ENCODE measurements at regions not wholly inside any gene's neighbourhood (a gene's known extent, or its start where the extent isn't known, plus 50 kb on each side); places are given as distances from the start of the nearest gene placed in this dataset.
"Not testable (repeated sequence)": the region's sequence is repeated elsewhere in the genome, so short reads cannot be mapped to it uniquely, and the experiment has no call there.

DNA sequence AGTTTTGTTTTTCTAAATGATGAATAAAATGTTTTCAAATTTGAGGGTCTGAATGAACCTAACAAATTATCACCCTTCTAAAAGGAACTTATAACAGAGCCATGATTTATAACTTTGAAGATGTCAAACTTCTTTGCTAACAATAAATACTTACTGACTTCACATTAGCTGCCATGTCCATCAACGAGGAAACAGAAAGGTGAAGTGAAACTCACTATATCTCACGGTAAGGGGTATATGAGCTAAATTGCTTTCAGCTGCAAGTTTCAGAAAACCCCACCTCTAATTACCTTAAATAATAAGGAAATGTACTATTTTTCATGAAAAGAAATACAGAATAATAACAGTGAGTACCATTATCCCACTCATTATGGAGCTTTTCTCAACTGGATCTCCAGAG, 350.8 kb upstream of the NT5C1B start:
- Histone ChIP-seq H3K4me1 (ENCODE audit: control insufficient read depth in 4 of 4, insufficient read depth in 4 of 4, low read length in 3 of 4) (no peaks in the 10 kb centered on the region), H3K4me3 (ENCODE audit: low read depth in 1 of 3, low read length in 3 of 3) (no peak overlapping the region), H3K9me3 (ENCODE audit: control insufficient read depth in 4 of 4, low read length in 3 of 4) (no peaks in the 10 kb centered on the region), H3K27ac (ENCODE audit: low read depth in 1 of 2, low read length in 2 of 2) (no peak overlapping the region), H3K36me3 (ENCODE audit: control insufficient read depth in 4 of 4, insufficient read depth in 3 of 4, low read depth in 1 of 4, low read length in 3 of 4) (no peaks in the 10 kb centered on the region), H3K27me3 (ENCODE audit: control insufficient read depth in 4 of 4, insufficient read depth in 4 of 4, low read length in 3 of 4) (no peaks in the 10 kb centered on the region), H3K9ac (ENCODE audit: low read depth in 1 of 2, low read length in 2 of 2) (no peak overlapping the region)
- WGBS = 89% methylated on average over 2 of the region's 2 CpGs
- no peak for DNase-seq (ENCODE audit: low spot score)
- TF ChIP-seq, protein P1, sequence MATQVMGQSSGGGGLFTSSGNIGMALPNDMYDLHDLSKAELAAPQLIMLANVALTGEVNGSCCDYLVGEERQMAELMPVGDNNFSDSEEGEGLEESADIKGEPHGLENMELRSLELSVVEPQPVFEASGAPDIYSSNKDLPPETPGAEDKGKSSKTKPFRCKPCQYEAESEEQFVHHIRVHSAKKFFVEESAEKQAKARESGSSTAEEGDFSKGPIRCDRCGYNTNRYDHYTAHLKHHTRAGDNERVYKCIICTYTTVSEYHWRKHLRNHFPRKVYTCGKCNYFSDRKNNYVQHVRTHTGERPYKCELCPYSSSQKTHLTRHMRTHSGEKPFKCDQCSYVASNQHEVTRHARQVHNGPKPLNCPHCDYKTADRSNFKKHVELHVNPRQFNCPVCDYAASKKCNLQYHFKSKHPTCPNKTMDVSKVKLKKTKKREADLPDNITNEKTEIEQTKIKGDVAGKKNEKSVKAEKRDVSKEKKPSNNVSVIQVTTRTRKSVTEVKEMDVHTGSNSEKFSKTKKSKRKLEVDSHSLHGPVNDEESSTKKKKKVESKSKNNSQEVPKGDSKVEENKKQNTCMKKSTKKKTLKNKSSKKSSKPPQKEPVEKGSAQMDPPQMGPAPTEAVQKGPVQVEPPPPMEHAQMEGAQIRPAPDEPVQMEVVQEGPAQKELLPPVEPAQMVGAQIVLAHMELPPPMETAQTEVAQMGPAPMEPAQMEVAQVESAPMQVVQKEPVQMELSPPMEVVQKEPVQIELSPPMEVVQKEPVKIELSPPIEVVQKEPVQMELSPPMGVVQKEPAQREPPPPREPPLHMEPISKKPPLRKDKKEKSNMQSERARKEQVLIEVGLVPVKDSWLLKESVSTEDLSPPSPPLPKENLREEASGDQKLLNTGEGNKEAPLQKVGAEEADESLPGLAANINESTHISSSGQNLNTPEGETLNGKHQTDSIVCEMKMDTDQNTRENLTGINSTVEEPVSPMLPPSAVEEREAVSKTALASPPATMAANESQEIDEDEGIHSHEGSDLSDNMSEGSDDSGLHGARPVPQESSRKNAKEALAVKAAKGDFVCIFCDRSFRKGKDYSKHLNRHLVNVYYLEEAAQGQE (IDR thresholded peaks at IDR 0.05) = no peak
- TF ChIP-seq GABPA (IDR thresholded peaks at IDR 0.05 in 1 of 2, conservative IDR thresholded peaks at IDR 0.05 in 1 of 2) (no peak), TAF1 (conservative IDR thresholded peaks at IDR 0.05) (no peak), FOXA2 (IDR thresholded peaks at IDR 0.05) (no peak), EGR1 (IDR thresholded peaks at IDR 0.05; ENCODE audit: low read depth in 2 of 2) (no peak), RAD21 (IDR thresholded peaks at IDR 0.05) (no peak), CTCF (IDR thresholded peaks at IDR 0.05; ENCODE audit: low read depth, low read length, missing input control) (no peak), RXRA (IDR thresholded peaks at IDR 0.05) (no peak), HNF4A (conservative IDR thresholded peaks at IDR 0.05) (no peak), NR2F2 (IDR thresholded peaks at IDR 0.05) (no peak), SP1 (IDR thresholded peaks at IDR 0.05) (no peak), HNF4G (IDR thresholded peaks at IDR 0.05) (no peak), FOXA1 (IDR thresholded peaks at IDR 0.05) (no peak)
- TF ChIP-seq, protein P2, sequence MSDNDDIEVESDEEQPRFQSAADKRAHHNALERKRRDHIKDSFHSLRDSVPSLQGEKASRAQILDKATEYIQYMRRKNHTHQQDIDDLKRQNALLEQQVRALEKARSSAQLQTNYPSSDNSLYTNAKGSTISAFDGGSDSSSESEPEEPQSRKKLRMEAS (IDR thresholded peaks at IDR 0.05) = no peak

DNA sequence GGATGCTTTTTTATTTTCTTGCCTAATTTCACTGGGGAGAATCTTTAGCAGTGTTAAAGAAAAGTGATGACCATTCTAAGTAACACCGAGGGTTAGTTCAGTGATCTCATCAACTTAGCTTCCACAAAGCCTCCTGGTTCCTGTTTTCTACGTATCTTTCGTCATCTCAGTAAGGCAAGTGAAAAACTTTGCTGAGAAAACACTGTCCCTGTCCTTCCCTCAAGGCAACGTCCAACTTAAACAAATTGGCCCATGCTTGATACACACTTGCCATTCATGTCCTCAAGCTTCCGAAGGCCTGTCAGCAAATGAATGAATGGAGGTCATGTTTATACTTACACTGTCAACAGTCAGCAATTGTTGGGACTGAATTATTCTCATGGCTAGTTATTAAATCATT, 350.4 kb upstream of the NT5C1B start:
- WGBS = 74% methylated on average over 4 of the region's 5 CpGs
- H3K9ac ChIP-seq (ENCODE audit: low read depth in 1 of 2, low read length in 2 of 2); DNase-seq (ENCODE audit: low spot score): not testable (repeated sequence)

DNA sequence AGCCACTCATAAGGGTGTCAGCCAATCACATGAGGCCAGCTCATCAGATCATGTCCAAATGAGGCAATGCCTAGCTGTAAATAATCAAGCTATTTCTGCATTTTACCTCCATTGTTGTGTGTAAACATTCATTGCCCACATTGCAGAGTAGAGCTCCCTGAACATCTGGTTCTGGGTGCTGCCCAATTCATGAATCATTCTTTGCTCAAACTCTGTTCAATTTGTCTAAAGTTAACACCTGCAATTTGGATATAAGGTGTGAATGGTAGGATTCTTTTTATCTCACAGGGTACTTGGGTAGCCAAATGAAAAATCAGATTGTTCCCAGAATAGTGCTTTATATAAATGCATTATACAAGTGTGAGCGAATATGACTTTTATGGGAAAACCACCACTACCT, 345.5 kb upstream of the NT5C1B start:
- no peak overlapping the region for H3K9ac ChIP-seq (ENCODE audit: low read depth in 1 of 2, low read length in 2 of 2)
- 96% methylated on average over 1 of the region's 1 CpG for WGBS
- no peak overlapping the region for H3K27ac ChIP-seq (ENCODE audit: low read depth in 1 of 2, low read length in 2 of 2)
- no peaks in the 10 kb centered on the region for H3K36me3 ChIP-seq (ENCODE audit: control insufficient read depth in 4 of 4, insufficient read depth in 3 of 4, low read depth in 1 of 4, low read length in 3 of 4)
- H3K4me3 ChIP-seq (ENCODE audit: low read depth in 1 of 3, low read length in 3 of 3) = no peak overlapping the region
- H3K27me3 ChIP-seq (ENCODE audit: control insufficient read depth in 4 of 4, insufficient read depth in 4 of 4, low read length in 3 of 4) = no peaks in the 10 kb centered on the region
- no peaks in the 10 kb centered on the region for H3K9me3 ChIP-seq (ENCODE audit: control insufficient read depth in 4 of 4, low read length in 3 of 4)
- H3K4me1 ChIP-seq (ENCODE audit: control insufficient read depth in 4 of 4, insufficient read depth in 4 of 4, low read length in 3 of 4) = no peaks in the 10 kb centered on the region
- TF ChIP-seq NR2F2 (IDR thresholded peaks at IDR 0.05) (no peak), GABPA (IDR thresholded peaks at IDR 0.05 in 1 of 2, conservative IDR thresholded peaks at IDR 0.05 in 1 of 2) (no peak), YY1 (IDR thresholded peaks at IDR 0.05) (no peak), FOXA1 (IDR thresholded peaks at IDR 0.05) (no peak), CTCF (IDR thresholded peaks at IDR 0.05; ENCODE audit: low read depth, low read length, missing input control) (no peak), HNF4A (conservative IDR thresholded peaks at IDR 0.05) (no peak), HNF4G (IDR thresholded peaks at IDR 0.05) (no peak)
- TF ChIP-seq, protein P1 (IDR thresholded peaks at IDR 0.05) = no peak
- no peak for DNase-seq (ENCODE audit: low spot score)

More for the DNA sequence above, 350.4 kb upstream of the NT5C1B start:
- H3K4me1 ChIP-seq (ENCODE audit: control insufficient read depth in 4 of 4, insufficient read depth in 4 of 4, low read length in 3 of 4); H3K27me3 ChIP-seq (ENCODE audit: control insufficient read depth in 4 of 4, insufficient read depth in 4 of 4, low read length in 3 of 4); H3K27ac ChIP-seq (ENCODE audit: low read depth in 1 of 2, low read length in 2 of 2); H3K9me3 ChIP-seq (ENCODE audit: control insufficient read depth in 4 of 4, low read length in 3 of 4); H3K4me3 ChIP-seq (ENCODE audit: low read depth in 1 of 3, low read length in 3 of 3); H3K36me3 ChIP-seq (ENCODE audit: control insufficient read depth in 4 of 4, insufficient read depth in 3 of 4, low read depth in 1 of 4, low read length in 3 of 4): not testable (repeated sequence)

Data from liver (tissue), 8 donors.